IMR-90 (cell line): ENCODE measurements at regions not wholly inside any gene's neighbourhood (a gene's known extent, or its start where the extent isn't known, plus 50 kb on each side); places are given as distances from the start of the nearest gene placed in this dataset.

Experiments used
- ATAC-seq: fragments of 200-7000 bp; cut with Tn5 transposase; 2 replicates; pipeline ENCODE4 v1.9.1; 2020; ENCODE audit warnings: low read depth, mild to moderate bottlenecking, moderate library complexity
- BruUV-seq: library from RNA; stranded (reverse); fragments of 400-500 nt; replicated peaks from 2 replicates; lab custom pipeline; 2021; lab: Mats Ljungman, UMichigan
- CTCF ChIA-PET: fragments of 300-600 bp; formaldehyde crosslinking; extraction: SDS; loops from one replicate; lab custom pipeline; 2021; ENCODE audit warnings: antibody characterized with exemption; lab: Yijun Ruan, JAX
- POLR2A ChIA-PET: fragments of 300-600 bp; sonication (Branson Sonifier 250); formaldehyde crosslinking; loops from one replicate; lab custom pipeline; 2022; ENCODE audit warnings: antibody characterized with exemption; ENCODE audit not compliant: unreplicated experiment; lab: Charles Lee
- DNase-seq: peaks from one replicate; pipeline ENCODE4 v3.0.0; 2013
- H2AFZ ChIP-seq: replicated peaks from 2 replicates; pipeline ENCODE3; 2013; ENCODE audit warnings: low read length, mild to moderate bottlenecking; ENCODE audit not compliant: poor library complexity
- H2AK5ac ChIP-seq: 2 replicates; pipeline ENCODE4 v1.6.1; 2013; ENCODE audit warnings: low read depth, low read length, inconsistent platforms
- H2AK9ac ChIP-seq: replicated peaks from 2 replicates; pipeline ENCODE3; 2013; ENCODE audit warnings: mild to moderate bottlenecking, low read depth, low read length, moderate library complexity; ENCODE audit not compliant: poor library complexity
- H2BK120ac ChIP-seq: 2 replicates; pipeline ENCODE4 v1.6.1; 2013; ENCODE audit warnings: low read depth, low read length, inconsistent platforms
- H2BK15ac ChIP-seq: 3 replicates; pipeline ENCODE4 v1.6.1; 2013; ENCODE audit warnings: low read depth, low read length, inconsistent platforms
- H2BK20ac ChIP-seq: 2 replicates; pipeline ENCODE4 v1.6.1; 2013; ENCODE audit warnings: low read depth, mild to moderate bottlenecking, inconsistent platforms, low read length, moderate library complexity
- H2BK5ac ChIP-seq: 2 replicates; pipeline ENCODE4 v1.6.1; 2013; ENCODE audit warnings: mild to moderate bottlenecking, low read depth, low read length, inconsistent platforms; ENCODE audit not compliant: poor library complexity, severe bottlenecking
- H3K14ac ChIP-seq: replicated peaks from 2 replicates; pipeline ENCODE4 v1.6.1; 2013; ENCODE audit warnings: low read depth, low read length, inconsistent platforms
- H3K18ac ChIP-seq: 2 replicates; pipeline ENCODE4 v1.6.1; 2013; ENCODE audit warnings: low read depth, low read length, control low read depth
- H3K23ac ChIP-seq: 2 replicates; pipeline ENCODE4 v1.6.1; 2013; ENCODE audit warnings: low read depth, low read length, inconsistent platforms
- H3K27ac ChIP-seq: 2 replicates; pipeline ENCODE4 v1.5.1; 2013; ENCODE audit warnings: mild to moderate bottlenecking, control low read depth, low read length; ENCODE audit not compliant: insufficient read depth
- H3K27me3 ChIP-seq: 2 replicates; pipeline ENCODE4 v1.6.1; 2013; ENCODE audit warnings: low read length; ENCODE audit not compliant: control insufficient read depth, insufficient read depth
- H3K36me3 ChIP-seq: 2 replicates; pipeline ENCODE4 v1.6.1; 2013; ENCODE audit warnings: low read length, mixed read lengths; ENCODE audit not compliant: control insufficient read depth, insufficient read depth
- H3K4ac ChIP-seq: 2 replicates; pipeline ENCODE4 v1.6.1; 2013; ENCODE audit warnings: low read depth, low read length, inconsistent platforms
- H3K4me1 ChIP-seq: 2 replicates; pipeline ENCODE4 v1.6.1; 2013; ENCODE audit warnings: low read length, mixed read lengths; ENCODE audit not compliant: control insufficient read depth, insufficient read depth
- H3K4me2 ChIP-seq: 2 replicates; pipeline ENCODE4 v1.6.1; 2013; ENCODE audit warnings: low read depth, mild to moderate bottlenecking, control low read depth, low read length, moderate library complexity
- H3K4me3 ChIP-seq: 2 replicates; pipeline ENCODE4 v1.5.1; 2013; ENCODE audit warnings: low read depth, mild to moderate bottlenecking, control low read depth, low read length, moderate library complexity; ENCODE audit not compliant: insufficient read depth
- H3K56ac ChIP-seq: 2 replicates; pipeline ENCODE4 v1.6.1; 2013; ENCODE audit warnings: low read length, inconsistent platforms; ENCODE audit not compliant: insufficient read depth; ENCODE audit errors: extremely low read depth
- H3K79me1 ChIP-seq, 2 experiments: 2 replicates each; pipeline ENCODE4 v1.6.1; 2013; ENCODE audit warnings: low read length in 2 of 2, inconsistent platforms in 1 of 2, low read depth in 1 of 2
- H3K9ac ChIP-seq: 2 replicates; pipeline ENCODE4 v1.6.1; 2013; ENCODE audit warnings: low read depth, low read length, control low read depth
- H3K9me1 ChIP-seq: 2 replicates; pipeline ENCODE4 v1.6.1; 2013; ENCODE audit warnings: low read length, inconsistent platforms; ENCODE audit not compliant: insufficient read depth
- H3K9me3 ChIP-seq: 2 replicates; pipeline ENCODE4 v1.6.1; 2013; ENCODE audit warnings: low read length; ENCODE audit not compliant: control insufficient read depth, insufficient read depth
- H4K20me1 ChIP-seq: 2 replicates; pipeline ENCODE4 v1.6.1; 2013; ENCODE audit warnings: low read length, inconsistent platforms; ENCODE audit not compliant: insufficient read depth
- H4K5ac ChIP-seq: 2 replicates; pipeline ENCODE4 v1.6.1; 2013; ENCODE audit warnings: mild to moderate bottlenecking, low read depth, low read length, control low read depth
- H4K8ac ChIP-seq, 2 experiments: 2 replicates each; pipeline ENCODE4 v1.6.1; 2013; ENCODE audit warnings: low read depth in 2 of 2, low read length in 2 of 2, control low read depth in 1 of 2, inconsistent platforms in 1 of 2
- H4K91ac ChIP-seq: 2 replicates; pipeline ENCODE4 v1.6.1; 2013; ENCODE audit warnings: low read depth, low read length, inconsistent platforms; ENCODE audit not compliant: insufficient read depth
- BHLHE40 ChIP-seq: fragments of 150-350 bp; IDR thresholded peaks from 2 replicates; pipeline ENCODE4 v1.6.1; 2016; ENCODE audit warnings: mild to moderate bottlenecking, low read depth, low read length
- CEBPB ChIP-seq: IDR thresholded peaks from 2 replicates; pipeline ENCODE4 v1.6.1; 2012; ENCODE audit warnings: low read depth, low read length, improper control_type of control experiment
- ELK1 ChIP-seq: fragments of 150-350 bp; IDR thresholded peaks from 2 replicates; pipeline ENCODE4 v1.6.1; 2016; ENCODE audit warnings: low read depth, mild to moderate bottlenecking, low read length, moderate library complexity, borderline replicate concordance
- MXI1 ChIP-seq: IDR thresholded peaks from 2 replicates; pipeline ENCODE4 v1.6.1; 2012; ENCODE audit warnings: low read depth, mild to moderate bottlenecking, low read length, moderate library complexity, borderline replicate concordance
- SMC3 ChIP-seq: fragments of 150-350 bp; IDR thresholded peaks from 2 replicates; pipeline ENCODE4 v1.6.1; 2016; ENCODE audit warnings: low read depth, mild to moderate bottlenecking, antibody characterized with exemption, low read length, moderate library complexity
- WGBS, 2 experiments: methylation state at CpG; one replicate each; pipeline versions ENCODE4 v1.1.5 to v1.1.7; 2013; ENCODE audit warnings: missing lambda C conversion rate in 2 of 2; ENCODE audit not compliant: insufficient read length in 1 of 2; ENCODE audit errors: extremely low coverage in 2 of 2; 5-methylcytosine and 5-hydroxymethylcytosine counted together
- dilution Hi-C: fragments of 300-500 bp; cut with HindIII; formaldehyde crosslinking; loops from one replicate; pipeline ENCODE4 v1.14.3; 2018; ENCODE audit warnings: low sequenced_read_pairs; ENCODE audit not compliant: unreplicated experiment
- in situ Hi-C: fragments of 300-500 bp; cut with MboI; formaldehyde crosslinking; loops from 3 replicates; pipeline ENCODE4 v1.14.3; 2019; ENCODE audit warnings: low sequenced_read_pairs, inconsistent platforms, mixed read lengths
- intact Hi-C: fragments of 100-400 bp; cut with micrococcal nuclease; formaldehyde crosslinking; loops from 2 replicates; pipeline ENCODE4 v1.10.0; 2022

DNA sequence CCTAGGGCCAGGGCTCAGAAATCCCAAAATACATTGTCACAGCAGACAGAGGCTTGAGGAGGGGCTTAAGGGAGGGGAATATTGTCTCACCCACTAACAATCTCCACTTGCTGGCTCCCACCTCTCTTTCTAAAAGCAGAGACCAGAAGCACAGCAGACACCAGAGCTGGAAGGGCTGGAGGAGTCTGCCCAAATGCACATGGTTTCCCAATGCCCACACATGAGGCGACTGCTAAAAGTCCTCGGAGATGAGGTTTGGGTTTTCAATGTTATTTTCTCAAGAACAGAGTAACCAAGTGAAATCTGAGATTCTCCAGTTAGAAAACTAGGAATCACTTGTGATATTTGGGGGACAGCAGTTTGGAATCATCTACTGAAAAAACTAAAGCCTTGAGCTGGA, 325.6 kb upstream of the JARID2 start:
- no peak overlapping the region for H2BK5ac ChIP-seq
- no peak overlapping the region for H3K4me2 ChIP-seq
- in situ Hi-C loops = no loop called here
- H2AK5ac ChIP-seq = no peak overlapping the region
- H3K79me1 ChIP-seq = no peaks in the 10 kb centered on the region
- no peak overlapping the region for H4K5ac ChIP-seq
- no peak overlapping the region for H3K56ac ChIP-seq
- H2BK120ac ChIP-seq = no peak overlapping the region
- no peak for TF ChIP-seq BHLHE40
- no peak for TF ChIP-seq SMC3
- TF ChIP-seq ELK1 = no peak
- no peak for TF ChIP-seq CEBPB
- TF ChIP-seq MXI1 = no peak
- BruUV-seq = no TSS peak
- ATAC-seq (no peak), DNase-seq (no peak)
- no peak overlapping the region for H4K91ac ChIP-seq
- no peak overlapping the region for H3K4ac ChIP-seq
- ChIA-PET POLR2A (no interaction called here), CTCF (no interaction called here)
- no peaks in the 10 kb centered on the region for H3K27me3 ChIP-seq
- no peak overlapping the region for H3K18ac ChIP-seq
- no peak overlapping the region for H2BK20ac ChIP-seq
- H4K20me1 ChIP-seq = no peaks in the 10 kb centered on the region
- H3K27ac ChIP-seq = no peak overlapping the region
- dilution Hi-C loops = no loop called here
- H3K9me1 ChIP-seq = peaks cover 14% of the 10 kb centered on the region
- H3K9ac ChIP-seq = no peak overlapping the region
- intact Hi-C loops = loop anchor here (10.0 kb wide), 1 partner anchor 525 kb away; no protein-coding TSS in a partner anchor
- H3K4me1 ChIP-seq = peaks cover 15% of the 10 kb centered on the region
- H2AK9ac ChIP-seq = no peak overlapping the region
- H3K9me3 ChIP-seq = no peaks in the 10 kb centered on the region
- H3K4me3 ChIP-seq = no peak overlapping the region
- H3K36me3 ChIP-seq = no peaks in the 10 kb centered on the region
- H4K8ac ChIP-seq = no peak overlapping the region
- WGBS, 2 experiments = no CpG with 5 or more reads among the region's 2 CpGs
- H2AFZ ChIP-seq = no peak overlapping the region
- no peak overlapping the region for H3K23ac ChIP-seq
- H2BK15ac ChIP-seq = no peak overlapping the region
- no peak overlapping the region for H3K14ac ChIP-seq
